ENCODE measurements at regions not wholly inside any gene's neighbourhood (a gene's known extent, or its start where the extent isn't known, plus 50 kb on each side); places are given as distances from the start of the nearest gene placed in this dataset.

- TF ChIP-seq CTCF (IDR thresholded peaks at IDR 0.05; ENCODE audit: insufficient read depth, low read depth, low read length): no peak
- no peak for TF ChIP-seq EZH2 (IDR thresholded peaks at IDR 0.05; ENCODE audit: insufficient read depth, low read length)
These were observed 167.1 kb downstream of the C7orf25 start for GRCh38 chr7:42744746-42745145.

Data from astrocyte (in vitro differentiated cells and primary cell).